SK-N-SH treated with all-trans-retinoic acid at 6 μM for 48 hours (cell line): ENCODE measurements at regions not wholly inside any gene's neighbourhood (a gene's known extent, or its start where the extent isn't known, plus 50 kb on each side); places are given as distances from the start of the nearest gene placed in this dataset.

Experiments used
- ATAC-seq: fragments of 200-7000 bp; cut with Tn5 transposase; 3 replicates; pipeline ENCODE4 v1.9.1; 2020; ENCODE audit warnings: mild to moderate bottlenecking, moderate library complexity
- ARNTL ChIP-seq: fragments of 450-650 bp; formaldehyde crosslinking; IDR thresholded peaks from 2 replicates; pipeline ENCODE4 v1.5.0; 2020; ENCODE audit warnings: low read depth, mild to moderate bottlenecking, moderate library complexity, borderline replicate concordance
- BACH2 ChIP-seq: fragments of 250-450 bp; sonication (Bioruptor Pico); IDR thresholded peaks from 2 replicates; pipeline ENCODE4 v1.9.0; 2021; ENCODE audit warnings: mild to moderate bottlenecking, borderline replicate concordance
- CSDC2 ChIP-seq: fragments of 250-450 bp; sonication (Bioruptor Pico); IDR thresholded peaks from 2 replicates; pipeline ENCODE4 v1.5.0; 2020; ENCODE audit warnings: mild to moderate bottlenecking, moderate library complexity
- ESRRG ChIP-seq: fragments of 250-450 bp; sonication (Bioruptor Pico); IDR thresholded peaks from 2 replicates; pipeline ENCODE4 v1.6.1; 2021; ENCODE audit warnings: mild to moderate bottlenecking
- GLIS3 ChIP-seq: fragments of 250-450 bp; sonication (Bioruptor Pico); IDR thresholded peaks from 2 replicates; pipeline ENCODE4 v1.5.0; 2020; ENCODE audit warnings: mild to moderate bottlenecking, moderate library complexity
- OSR1 ChIP-seq: fragments of 250-450 bp; sonication (Bioruptor Pico); IDR thresholded peaks from 2 replicates; pipeline ENCODE4 v1.8.0; 2022; ENCODE audit warnings: moderate library complexity, mild to moderate bottlenecking, inconsistent platforms
- PPARA ChIP-seq: fragments of 250-450 bp; sonication (Bioruptor Pico); IDR thresholded peaks from 2 replicates; pipeline ENCODE4 v1.5.0; 2020; ENCODE audit warnings: mild to moderate bottlenecking, borderline replicate concordance
- RARB ChIP-seq: fragments of 250-450 bp; sonication (Bioruptor Pico); IDR thresholded peaks from 2 replicates; pipeline ENCODE4 v1.8.0; 2021; ENCODE audit warnings: mild to moderate bottlenecking, moderate library complexity
- SNAI2 ChIP-seq: fragments of 250-450 bp; sonication (Bioruptor Pico); IDR thresholded peaks from 2 replicates; pipeline ENCODE4 v1.5.0; 2020; ENCODE audit warnings: mild to moderate bottlenecking, moderate library complexity
- TCF4 ChIP-seq: fragments of 250-450 bp; sonication (Bioruptor Pico); IDR thresholded peaks from 2 replicates; pipeline ENCODE4 v1.8.0; 2021; ENCODE audit warnings: mild to moderate bottlenecking, moderate library complexity, borderline replicate concordance
- TOX ChIP-seq: fragments of 250-450 bp; sonication (Bioruptor Pico); IDR thresholded peaks from 2 replicates; pipeline ENCODE4 v1.8.0; 2021; ENCODE audit warnings: mild to moderate bottlenecking, moderate library complexity, borderline replicate concordance
- ZC3H10 ChIP-seq: fragments of 250-450 bp; sonication (Bioruptor Pico); IDR thresholded peaks from 2 replicates; pipeline ENCODE4 v1.5.1; 2021; ENCODE audit warnings: mild to moderate bottlenecking, moderate library complexity
- ZFP3 ChIP-seq: fragments of 250-450 bp; sonication (Bioruptor Pico); IDR thresholded peaks from 2 replicates; pipeline ENCODE4 v1.5.0; 2020; ENCODE audit warnings: mild to moderate bottlenecking, moderate library complexity
- ZFP30 ChIP-seq: fragments of 450-650 bp; formaldehyde crosslinking; IDR thresholded peaks from 2 replicates; pipeline ENCODE4 v1.5.0; 2022; ENCODE audit warnings: mild to moderate bottlenecking, moderate library complexity
- ZNF565 ChIP-seq: fragments of 450-650 bp; formaldehyde crosslinking; conservative IDR thresholded peaks from 2 replicates; pipeline ENCODE4 v1.5.0; 2020; ENCODE audit warnings: low read depth, mild to moderate bottlenecking, moderate library complexity
- ZNF70 ChIP-seq: fragments of 450-650 bp; formaldehyde crosslinking; IDR thresholded peaks from 2 replicates; pipeline ENCODE4 v1.5.0; 2020; ENCODE audit warnings: mild to moderate bottlenecking, moderate library complexity
- ZNF8 ChIP-seq: fragments of 450-650 bp; formaldehyde crosslinking; IDR thresholded peaks from 2 replicates; pipeline ENCODE4 v1.5.0; 2020; ENCODE audit warnings: mild to moderate bottlenecking, moderate library complexity
- TF ChIP-seq, protein P1 (sequence below): fragments of 250-450 bp; sonication (Bioruptor Pico); IDR thresholded peaks from 2 replicates; pipeline ENCODE4 v1.8.0; 2021; ENCODE audit warnings: low read depth, mild to moderate bottlenecking, moderate library complexity, borderline replicate concordance
- TF ChIP-seq, protein P2 (sequence below): fragments of 250-450 bp; sonication (Bioruptor Pico); IDR thresholded peaks from 2 replicates; pipeline ENCODE4 v1.8.0; 2020; ENCODE audit warnings: mild to moderate bottlenecking, moderate library complexity, borderline replicate concordance
- TF ChIP-seq, protein P3 (sequence below): fragments of 250-450 bp; sonication (Bioruptor Pico); IDR thresholded peaks from 2 replicates; pipeline ENCODE4 v1.5.1; 2020; ENCODE audit warnings: low read depth, mild to moderate bottlenecking, moderate library complexity
- TF ChIP-seq, protein P4 (sequence below): fragments of 250-450 bp; sonication (Bioruptor Pico); IDR thresholded peaks from 2 replicates; pipeline ENCODE4 v1.5.1; 2021; ENCODE audit warnings: mild to moderate bottlenecking, moderate library complexity
- TF ChIP-seq, protein P5 (sequence below): fragments of 250-450 bp; sonication (Bioruptor Pico); IDR thresholded peaks from 2 replicates; pipeline ENCODE4 v1.5.0; 2020; ENCODE audit warnings: mild to moderate bottlenecking, moderate library complexity

DNA sequence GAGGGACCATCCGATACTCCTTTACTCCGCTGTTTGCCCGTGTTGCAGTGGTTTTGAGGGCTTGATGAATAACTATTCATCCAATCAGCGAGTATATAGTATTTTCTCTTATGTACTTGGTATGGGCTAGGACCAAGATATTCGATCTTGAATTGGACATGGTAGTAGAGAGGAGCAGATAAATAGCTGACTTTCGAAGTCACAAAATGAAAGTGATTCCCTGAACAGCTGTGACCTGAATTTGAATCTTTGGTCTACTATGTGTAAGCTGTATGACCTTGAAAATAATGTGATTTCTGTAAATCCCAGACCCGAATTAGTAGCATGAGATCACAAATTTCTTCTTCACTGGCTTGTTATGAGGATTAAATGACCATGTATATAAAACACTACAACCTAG, 134.4 kb downstream of the TUSC1 start:
- ATAC-seq, result no peak
- no peak for TF ChIP-seq RARB (CRISPR knock-in tag)
- no peak for TF ChIP-seq CSDC2 (CRISPR knock-in tag)
- no peak for TF ChIP-seq TCF4 (CRISPR knock-in tag)
- no peak for TF ChIP-seq ZFP3
- TF ChIP-seq GLIS3 (CRISPR knock-in tag), result no peak
- TF ChIP-seq ZNF565 (CRISPR knock-in tag), result no peak
- TF ChIP-seq ESRRG (CRISPR knock-in tag), result no peak
- TF ChIP-seq, protein P1, sequence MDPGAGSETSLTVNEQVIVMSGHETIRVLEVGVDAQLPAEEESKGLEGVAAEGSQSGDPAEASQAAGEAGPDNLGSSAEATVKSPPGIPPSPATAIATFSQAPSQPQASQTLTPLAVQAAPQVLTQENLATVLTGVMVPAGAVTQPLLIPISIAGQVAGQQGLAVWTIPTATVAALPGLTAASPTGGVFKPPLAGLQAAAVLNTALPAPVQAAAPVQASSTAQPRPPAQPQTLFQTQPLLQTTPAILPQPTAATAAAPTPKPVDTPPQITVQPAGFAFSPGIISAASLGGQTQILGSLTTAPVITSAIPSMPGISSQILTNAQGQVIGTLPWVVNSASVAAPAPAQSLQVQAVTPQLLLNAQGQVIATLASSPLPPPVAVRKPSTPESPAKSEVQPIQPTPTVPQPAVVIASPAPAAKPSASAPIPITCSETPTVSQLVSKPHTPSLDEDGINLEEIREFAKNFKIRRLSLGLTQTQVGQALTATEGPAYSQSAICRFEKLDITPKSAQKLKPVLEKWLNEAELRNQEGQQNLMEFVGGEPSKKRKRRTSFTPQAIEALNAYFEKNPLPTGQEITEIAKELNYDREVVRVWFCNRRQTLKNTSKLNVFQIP (CRISPR knock-in tag), result no peak
- TF ChIP-seq TOX (CRISPR knock-in tag), result no peak
- TF ChIP-seq, protein P2, sequence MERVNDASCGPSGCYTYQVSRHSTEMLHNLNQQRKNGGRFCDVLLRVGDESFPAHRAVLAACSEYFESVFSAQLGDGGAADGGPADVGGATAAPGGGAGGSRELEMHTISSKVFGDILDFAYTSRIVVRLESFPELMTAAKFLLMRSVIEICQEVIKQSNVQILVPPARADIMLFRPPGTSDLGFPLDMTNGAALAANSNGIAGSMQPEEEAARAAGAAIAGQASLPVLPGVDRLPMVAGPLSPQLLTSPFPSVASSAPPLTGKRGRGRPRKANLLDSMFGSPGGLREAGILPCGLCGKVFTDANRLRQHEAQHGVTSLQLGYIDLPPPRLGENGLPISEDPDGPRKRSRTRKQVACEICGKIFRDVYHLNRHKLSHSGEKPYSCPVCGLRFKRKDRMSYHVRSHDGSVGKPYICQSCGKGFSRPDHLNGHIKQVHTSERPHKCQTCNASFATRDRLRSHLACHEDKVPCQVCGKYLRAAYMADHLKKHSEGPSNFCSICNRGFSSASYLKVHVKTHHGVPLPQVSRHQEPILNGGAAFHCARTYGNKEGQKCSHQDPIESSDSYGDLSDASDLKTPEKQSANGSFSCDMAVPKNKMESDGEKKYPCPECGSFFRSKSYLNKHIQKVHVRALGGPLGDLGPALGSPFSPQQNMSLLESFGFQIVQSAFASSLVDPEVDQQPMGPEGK, result no peak
- no peak for TF ChIP-seq ZC3H10 (CRISPR knock-in tag)
- TF ChIP-seq ZNF8 (CRISPR knock-in tag), result no peak
- TF ChIP-seq ZNF70 (CRISPR knock-in tag), result no peak
- TF ChIP-seq SNAI2, result no peak
- TF ChIP-seq ARNTL (CRISPR knock-in tag), result no peak
- TF ChIP-seq, all 23 proteins: peak for 0

DNA sequence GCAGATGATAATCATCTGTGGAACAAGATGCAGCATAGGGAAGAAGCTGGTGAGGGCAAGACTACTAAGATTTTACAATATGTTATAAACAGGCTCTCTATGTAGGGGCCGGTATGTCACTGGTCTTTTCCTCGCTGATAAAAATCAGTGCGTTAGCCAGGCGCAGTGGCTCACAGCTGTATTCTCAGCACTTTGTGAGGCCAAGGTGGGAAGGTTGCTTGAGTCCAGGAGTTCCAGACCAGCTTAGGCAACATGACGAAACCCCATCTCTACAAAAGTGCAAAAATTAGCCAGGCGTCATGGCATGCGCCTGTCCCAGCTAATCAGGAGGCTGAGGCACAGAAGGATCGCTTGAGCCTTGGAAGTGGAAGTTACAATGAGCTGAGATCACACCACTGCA, 135.9 kb downstream of the TUSC1 start:
- ATAC-seq, result no peak
- TF ChIP-seq BACH2 (CRISPR knock-in tag) (no peak), GLIS3 (CRISPR knock-in tag) (no peak), PPARA (no peak)
- TF ChIP-seq, protein P3, sequence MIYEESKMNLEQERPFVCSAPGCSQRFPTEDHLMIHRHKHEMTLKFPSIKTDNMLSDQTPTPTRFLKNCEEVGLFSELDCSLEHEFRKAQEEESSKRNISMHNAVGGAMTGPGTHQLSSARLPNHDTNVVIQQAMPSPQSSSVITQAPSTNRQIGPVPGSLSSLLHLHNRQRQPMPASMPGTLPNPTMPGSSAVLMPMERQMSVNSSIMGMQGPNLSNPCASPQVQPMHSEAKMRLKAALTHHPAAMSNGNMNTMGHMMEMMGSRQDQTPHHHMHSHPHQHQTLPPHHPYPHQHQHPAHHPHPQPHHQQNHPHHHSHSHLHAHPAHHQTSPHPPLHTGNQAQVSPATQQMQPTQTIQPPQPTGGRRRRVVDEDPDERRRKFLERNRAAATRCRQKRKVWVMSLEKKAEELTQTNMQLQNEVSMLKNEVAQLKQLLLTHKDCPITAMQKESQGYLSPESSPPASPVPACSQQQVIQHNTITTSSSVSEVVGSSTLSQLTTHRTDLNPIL (CRISPR knock-in tag), result no peak
- TF ChIP-seq, protein P4, sequence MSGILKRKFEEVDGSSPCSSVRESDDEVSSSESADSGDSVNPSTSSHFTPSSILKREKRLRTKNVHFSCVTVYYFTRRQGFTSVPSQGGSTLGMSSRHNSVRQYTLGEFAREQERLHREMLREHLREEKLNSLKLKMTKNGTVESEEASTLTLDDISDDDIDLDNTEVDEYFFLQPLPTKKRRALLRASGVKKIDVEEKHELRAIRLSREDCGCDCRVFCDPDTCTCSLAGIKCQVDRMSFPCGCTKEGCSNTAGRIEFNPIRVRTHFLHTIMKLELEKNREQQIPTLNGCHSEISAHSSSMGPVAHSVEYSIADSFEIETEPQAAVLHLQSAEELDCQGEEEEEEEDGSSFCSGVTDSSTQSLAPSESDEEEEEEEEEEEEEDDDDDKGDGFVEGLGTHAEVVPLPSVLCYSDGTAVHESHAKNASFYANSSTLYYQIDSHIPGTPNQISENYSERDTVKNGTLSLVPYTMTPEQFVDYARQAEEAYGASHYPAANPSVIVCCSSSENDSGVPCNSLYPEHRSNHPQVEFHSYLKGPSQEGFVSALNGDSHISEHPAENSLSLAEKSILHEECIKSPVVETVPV, result no peak

DNA sequence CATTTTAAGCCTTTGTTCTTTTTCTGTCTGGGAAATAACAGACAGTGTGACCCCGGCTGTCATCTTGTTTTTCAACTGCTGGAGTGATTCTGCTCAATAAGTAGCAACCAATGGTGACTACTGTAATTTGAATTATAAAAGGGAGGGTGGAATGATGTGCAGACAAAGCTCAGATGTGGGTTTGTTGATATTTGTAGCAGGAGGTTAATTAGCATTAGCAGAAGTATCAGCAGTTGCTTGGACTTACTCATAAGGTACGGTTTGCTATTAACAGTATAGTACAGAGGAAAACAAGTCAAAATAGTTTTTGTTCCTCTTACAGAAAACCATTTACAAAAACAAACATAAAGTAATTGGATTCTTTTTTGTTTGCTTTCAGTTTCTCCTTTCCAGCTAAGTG, 140.4 kb downstream of the TUSC1 start:
- TF ChIP-seq ZNF70 (CRISPR knock-in tag), result no peak
- TF ChIP-seq ARNTL (CRISPR knock-in tag), result no peak
- no peak for TF ChIP-seq CSDC2 (CRISPR knock-in tag)
- no peak for TF ChIP-seq PPARA
- no peak for TF ChIP-seq ZFP30 (CRISPR knock-in tag)
- no peak for TF ChIP-seq ZNF8 (CRISPR knock-in tag)
- TF ChIP-seq ZNF565 (CRISPR knock-in tag), result no peak
- no peak for TF ChIP-seq BACH2 (CRISPR knock-in tag)
- no peak for TF ChIP-seq SNAI2
- TF ChIP-seq ZC3H10 (CRISPR knock-in tag), result no peak
- TF ChIP-seq, protein P3 (CRISPR knock-in tag), result no peak
- TF ChIP-seq, protein P5, sequence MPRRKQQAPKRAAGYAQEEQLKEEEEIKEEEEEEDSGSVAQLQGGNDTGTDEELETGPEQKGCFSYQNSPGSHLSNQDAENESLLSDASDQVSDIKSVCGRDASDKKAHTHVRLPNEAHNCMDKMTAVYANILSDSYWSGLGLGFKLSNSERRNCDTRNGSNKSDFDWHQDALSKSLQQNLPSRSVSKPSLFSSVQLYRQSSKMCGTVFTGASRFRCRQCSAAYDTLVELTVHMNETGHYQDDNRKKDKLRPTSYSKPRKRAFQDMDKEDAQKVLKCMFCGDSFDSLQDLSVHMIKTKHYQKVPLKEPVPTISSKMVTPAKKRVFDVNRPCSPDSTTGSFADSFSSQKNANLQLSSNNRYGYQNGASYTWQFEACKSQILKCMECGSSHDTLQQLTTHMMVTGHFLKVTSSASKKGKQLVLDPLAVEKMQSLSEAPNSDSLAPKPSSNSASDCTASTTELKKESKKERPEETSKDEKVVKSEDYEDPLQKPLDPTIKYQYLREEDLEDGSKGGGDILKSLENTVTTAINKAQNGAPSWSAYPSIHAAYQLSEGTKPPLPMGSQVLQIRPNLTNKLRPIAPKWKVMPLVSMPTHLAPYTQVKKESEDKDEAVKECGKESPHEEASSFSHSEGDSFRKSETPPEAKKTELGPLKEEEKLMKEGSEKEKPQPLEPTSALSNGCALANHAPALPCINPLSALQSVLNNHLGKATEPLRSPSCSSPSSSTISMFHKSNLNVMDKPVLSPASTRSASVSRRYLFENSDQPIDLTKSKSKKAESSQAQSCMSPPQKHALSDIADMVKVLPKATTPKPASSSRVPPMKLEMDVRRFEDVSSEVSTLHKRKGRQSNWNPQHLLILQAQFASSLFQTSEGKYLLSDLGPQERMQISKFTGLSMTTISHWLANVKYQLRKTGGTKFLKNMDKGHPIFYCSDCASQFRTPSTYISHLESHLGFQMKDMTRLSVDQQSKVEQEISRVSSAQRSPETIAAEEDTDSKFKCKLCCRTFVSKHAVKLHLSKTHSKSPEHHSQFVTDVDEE (CRISPR knock-in tag), result no peak
- TF ChIP-seq OSR1 (CRISPR knock-in tag), result no peak
- no peak for ATAC-seq
